ENCODE measurements at regions not wholly inside any gene's neighbourhood (a gene's known extent, or its start where the extent isn't known, plus 50 kb on each side); places are given as distances from the start of the nearest gene placed in this dataset.

GRCh38 chr5:142420561-142421227 is 95.9 kb upstream of the SPRY4 start:
- H3K9me3 ChIP-seq (ENCODE audit: control insufficient read depth, low read length), result no peaks in the 10 kb centered on the region
- no peaks in the 10 kb centered on the region for H3K36me3 ChIP-seq (ENCODE audit: control insufficient read depth, insufficient read depth, low read length)
- no peaks in the 10 kb centered on the region for H3K27me3 ChIP-seq (replicated peaks; ENCODE audit: control insufficient read depth, insufficient read depth, low read length, poor library complexity, severe bottlenecking)
- H3K27ac ChIP-seq (ENCODE audit: insufficient read depth, low read length, poor library complexity, severe bottlenecking), result no peak overlapping the region
- H3K4me3 ChIP-seq (ENCODE audit: insufficient read depth, low read depth, low read length, poor library complexity, severe bottlenecking), result no peak overlapping the region
- DNase-seq, result no peak
- H3K4me1 ChIP-seq (ENCODE audit: control insufficient read depth, insufficient read depth, low read length, poor library complexity, severe bottlenecking), result peaks cover 44% of the 10 kb centered on the region

- Histone ChIP-seq H3K9me3 (ENCODE audit: control insufficient read depth, low read length) (no peaks in the 10 kb centered on the region), H3K4me3 (ENCODE audit: insufficient read depth, low read depth, low read length, poor library complexity, severe bottlenecking) (no peak overlapping the region), H3K27me3 (replicated peaks; ENCODE audit: control insufficient read depth, insufficient read depth, low read length, poor library complexity, severe bottlenecking) (no peaks in the 10 kb centered on the region), H3K36me3 (ENCODE audit: control insufficient read depth, insufficient read depth, low read length) (no peaks in the 10 kb centered on the region), H3K4me1 (ENCODE audit: control insufficient read depth, insufficient read depth, low read length, poor library complexity, severe bottlenecking) (no peaks in the 10 kb centered on the region), H3K27ac (ENCODE audit: insufficient read depth, low read length, poor library complexity, severe bottlenecking) (no peak overlapping the region)
- no peak for DNase-seq
Measured at GRCh38 chr5:142412581-142412980, 87.8 kb upstream of the SPRY4 start.

GRCh38 chr5:142411656-142412425 is 87.0 kb upstream of the SPRY4 start:
- no peak for DNase-seq

GRCh38 chr5:142411103-142411502 is 86.3 kb upstream of the SPRY4 start:
- H3K27ac ChIP-seq (ENCODE audit: insufficient read depth, low read length, poor library complexity, severe bottlenecking), result no peak overlapping the region
- H3K9me3 ChIP-seq (ENCODE audit: control insufficient read depth, low read length), result no peaks in the 10 kb centered on the region
- H3K36me3 ChIP-seq (ENCODE audit: control insufficient read depth, insufficient read depth, low read length), result no peaks in the 10 kb centered on the region
- no peak overlapping the region for H3K4me3 ChIP-seq (ENCODE audit: insufficient read depth, low read depth, low read length, poor library complexity, severe bottlenecking)
- H3K4me1 ChIP-seq (ENCODE audit: control insufficient read depth, insufficient read depth, low read length, poor library complexity, severe bottlenecking), result no peaks in the 10 kb centered on the region
- DNase-seq, result no peak
- H3K27me3 ChIP-seq (replicated peaks; ENCODE audit: control insufficient read depth, insufficient read depth, low read length, poor library complexity, severe bottlenecking), result no peaks in the 10 kb centered on the region

More at GRCh38 chr5:142411656-142412425, 87.0 kb upstream of the SPRY4 start:
- Histone ChIP-seq H3K36me3 (ENCODE audit: control insufficient read depth, insufficient read depth, low read length) (no peaks in the 10 kb centered on the region), H3K4me3 (ENCODE audit: insufficient read depth, low read depth, low read length, poor library complexity, severe bottlenecking) (no peak overlapping the region), H3K4me1 (ENCODE audit: control insufficient read depth, insufficient read depth, low read length, poor library complexity, severe bottlenecking) (no peaks in the 10 kb centered on the region), H3K9me3 (ENCODE audit: control insufficient read depth, low read length) (no peaks in the 10 kb centered on the region), H3K27me3 (replicated peaks; ENCODE audit: control insufficient read depth, insufficient read depth, low read length, poor library complexity, severe bottlenecking) (no peaks in the 10 kb centered on the region), H3K27ac (ENCODE audit: insufficient read depth, low read length, poor library complexity, severe bottlenecking) (no peak overlapping the region)

GRCh38 chr5:142408981-142409481 is 84.2 kb upstream of the SPRY4 start:
- no peaks in the 10 kb centered on the region for H3K9me3 ChIP-seq (ENCODE audit: control insufficient read depth, low read length)
- H3K36me3 ChIP-seq (ENCODE audit: control insufficient read depth, insufficient read depth, low read length), result no peaks in the 10 kb centered on the region
- DNase-seq, result no peak
- no peaks in the 10 kb centered on the region for H3K4me1 ChIP-seq (ENCODE audit: control insufficient read depth, insufficient read depth, low read length, poor library complexity, severe bottlenecking)
- H3K4me3 ChIP-seq (ENCODE audit: insufficient read depth, low read depth, low read length, poor library complexity, severe bottlenecking), result no peak overlapping the region
- no peak overlapping the region for H3K27ac ChIP-seq (ENCODE audit: insufficient read depth, low read length, poor library complexity, severe bottlenecking)
- H3K27me3 ChIP-seq (replicated peaks; ENCODE audit: control insufficient read depth, insufficient read depth, low read length, poor library complexity, severe bottlenecking), result no peaks in the 10 kb centered on the region

GRCh38 chr5:142408536-142408935 is 83.7 kb upstream of the SPRY4 start:
- Histone ChIP-seq H3K4me1 (ENCODE audit: control insufficient read depth, insufficient read depth, low read length, poor library complexity, severe bottlenecking) (no peaks in the 10 kb centered on the region), H3K9me3 (ENCODE audit: control insufficient read depth, low read length) (no peaks in the 10 kb centered on the region), H3K4me3 (ENCODE audit: insufficient read depth, low read depth, low read length, poor library complexity, severe bottlenecking) (no peak overlapping the region), H3K27ac (ENCODE audit: insufficient read depth, low read length, poor library complexity, severe bottlenecking) (no peak overlapping the region), H3K27me3 (replicated peaks; ENCODE audit: control insufficient read depth, insufficient read depth, low read length, poor library complexity, severe bottlenecking) (no peaks in the 10 kb centered on the region), H3K36me3 (ENCODE audit: control insufficient read depth, insufficient read depth, low read length) (no peaks in the 10 kb centered on the region)
- DNase-seq, result no peak

GRCh38 chr5:142405814-142406395 is 81.1 kb upstream of the SPRY4 start:
- Histone ChIP-seq H3K4me3 (ENCODE audit: insufficient read depth, low read depth, low read length, poor library complexity, severe bottlenecking) (no peak overlapping the region), H3K36me3 (ENCODE audit: control insufficient read depth, insufficient read depth, low read length) (no peaks in the 10 kb centered on the region), H3K27ac (ENCODE audit: insufficient read depth, low read length, poor library complexity, severe bottlenecking) (no peak overlapping the region), H3K4me1 (ENCODE audit: control insufficient read depth, insufficient read depth, low read length, poor library complexity, severe bottlenecking) (no peaks in the 10 kb centered on the region), H3K9me3 (ENCODE audit: control insufficient read depth, low read length) (no peaks in the 10 kb centered on the region), H3K27me3 (replicated peaks; ENCODE audit: control insufficient read depth, insufficient read depth, low read length, poor library complexity, severe bottlenecking) (no peaks in the 10 kb centered on the region)
- DNase-seq, result no peak

GRCh38 chr5:142405023-142405422 is 80.2 kb upstream of the SPRY4 start:
- H3K27ac ChIP-seq (ENCODE audit: insufficient read depth, low read length, poor library complexity, severe bottlenecking), result no peak overlapping the region
- no peaks in the 10 kb centered on the region for H3K36me3 ChIP-seq (ENCODE audit: control insufficient read depth, insufficient read depth, low read length)
- no peaks in the 10 kb centered on the region for H3K27me3 ChIP-seq (replicated peaks; ENCODE audit: control insufficient read depth, insufficient read depth, low read length, poor library complexity, severe bottlenecking)
- no peak for DNase-seq
- no peaks in the 10 kb centered on the region for H3K4me1 ChIP-seq (ENCODE audit: control insufficient read depth, insufficient read depth, low read length, poor library complexity, severe bottlenecking)
- H3K4me3 ChIP-seq (ENCODE audit: insufficient read depth, low read depth, low read length, poor library complexity, severe bottlenecking), result no peak overlapping the region
- H3K9me3 ChIP-seq (ENCODE audit: control insufficient read depth, low read length), result no peaks in the 10 kb centered on the region

- Histone ChIP-seq H3K27ac (ENCODE audit: insufficient read depth, low read length, poor library complexity, severe bottlenecking) (no peak overlapping the region), H3K27me3 (replicated peaks; ENCODE audit: control insufficient read depth, insufficient read depth, low read length, poor library complexity, severe bottlenecking) (no peaks in the 10 kb centered on the region), H3K4me3 (ENCODE audit: insufficient read depth, low read depth, low read length, poor library complexity, severe bottlenecking) (no peak overlapping the region), H3K36me3 (ENCODE audit: control insufficient read depth, insufficient read depth, low read length) (no peaks in the 10 kb centered on the region), H3K9me3 (ENCODE audit: control insufficient read depth, low read length) (no peaks in the 10 kb centered on the region), H3K4me1 (ENCODE audit: control insufficient read depth, insufficient read depth, low read length, poor library complexity, severe bottlenecking) (no peaks in the 10 kb centered on the region)
- no peak for DNase-seq
Measured at GRCh38 chr5:142404046-142404477, 79.2 kb upstream of the SPRY4 start.

- H3K4me1 ChIP-seq (ENCODE audit: control insufficient read depth, insufficient read depth, low read length, poor library complexity, severe bottlenecking), result no peaks in the 10 kb centered on the region
- no peaks in the 10 kb centered on the region for H3K36me3 ChIP-seq (ENCODE audit: control insufficient read depth, insufficient read depth, low read length)
- no peaks in the 10 kb centered on the region for H3K27me3 ChIP-seq (replicated peaks; ENCODE audit: control insufficient read depth, insufficient read depth, low read length, poor library complexity, severe bottlenecking)
- H3K27ac ChIP-seq (ENCODE audit: insufficient read depth, low read length, poor library complexity, severe bottlenecking), result no peak overlapping the region
- H3K9me3 ChIP-seq (ENCODE audit: control insufficient read depth, low read length), result no peaks in the 10 kb centered on the region
- no peak for DNase-seq
- no peak overlapping the region for H3K4me3 ChIP-seq (ENCODE audit: insufficient read depth, low read depth, low read length, poor library complexity, severe bottlenecking)
Measured at GRCh38 chr5:142403583-142403982, 78.8 kb upstream of the SPRY4 start.

Data from effector memory CD4-positive, alpha-beta T cell (primary cell).